IPS-11a (cell line): ENCODE measurements at regions not wholly inside any gene's neighbourhood (a gene's known extent, or its start where the extent isn't known, plus 50 kb on each side); places are given as distances from the start of the nearest gene placed in this dataset.

Source experiments
- H3K4me3 ChIP-seq: one replicate; pipeline ENCODE4 v1.5.1; 2013; ENCODE audit warnings: low read depth, low read length, control low read depth

DNA sequence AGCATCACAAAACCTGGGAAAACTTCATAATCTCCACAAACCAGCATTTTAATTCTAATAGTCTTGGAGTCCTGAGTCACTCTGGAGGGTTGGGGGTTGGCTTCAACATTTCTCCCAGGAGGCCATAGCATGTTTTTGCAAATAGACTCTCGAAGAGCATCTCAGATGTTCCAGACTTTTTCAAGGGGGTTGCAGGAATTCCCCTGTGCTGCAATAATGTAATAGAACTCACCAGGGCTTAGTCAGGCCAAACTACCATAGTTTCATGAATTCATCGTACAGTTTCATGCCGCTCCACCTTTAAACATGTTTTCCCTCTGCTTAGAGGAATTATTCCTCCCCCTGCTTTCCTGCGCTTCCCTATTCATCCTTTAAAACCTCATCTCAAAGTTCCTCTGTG lies 499.5 kb upstream of the KLF4 start:
- no peak overlapping the region for H3K4me3 ChIP-seq

DNA sequence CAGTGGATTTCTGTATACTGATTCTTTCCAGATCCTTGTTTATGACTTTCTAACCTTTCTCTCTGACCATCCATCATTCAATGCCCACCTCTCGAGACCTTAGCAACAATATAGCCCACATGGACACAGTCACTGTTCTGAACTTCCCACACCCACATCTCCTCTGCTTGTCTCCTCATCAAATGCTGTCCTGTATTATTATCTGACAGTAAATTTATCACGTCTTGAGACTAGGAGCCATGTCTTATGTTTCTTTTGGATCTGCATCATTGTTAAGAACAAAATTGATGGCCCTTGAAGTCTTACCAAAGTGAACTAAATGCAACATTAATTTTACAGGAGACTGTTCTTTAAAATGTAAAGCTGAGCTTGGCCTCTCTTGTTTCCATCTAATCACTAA lies 495.4 kb upstream of the KLF4 start:
- no peak overlapping the region for H3K4me3 ChIP-seq

DNA sequence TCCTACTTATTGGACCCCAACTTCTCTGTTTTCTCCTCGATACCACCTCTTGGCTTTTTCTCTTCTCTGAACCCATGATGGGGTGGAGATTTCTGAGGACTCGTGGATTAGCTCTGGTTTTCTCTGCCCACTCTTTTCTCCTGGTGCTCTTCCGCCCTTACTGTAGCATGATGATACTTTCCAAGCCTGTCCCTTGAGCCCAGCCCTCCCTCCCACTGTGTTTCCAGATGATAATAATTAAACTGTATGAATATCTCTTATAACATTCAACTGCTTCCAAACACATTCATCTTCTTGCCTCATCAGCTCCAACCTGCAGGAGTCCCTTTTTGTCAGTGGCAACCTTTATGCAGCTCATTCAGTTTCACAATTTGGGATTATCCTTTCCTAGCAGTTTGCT lies 494.2 kb upstream of the KLF4 start:
- H3K4me3 ChIP-seq = no peak overlapping the region

DNA sequence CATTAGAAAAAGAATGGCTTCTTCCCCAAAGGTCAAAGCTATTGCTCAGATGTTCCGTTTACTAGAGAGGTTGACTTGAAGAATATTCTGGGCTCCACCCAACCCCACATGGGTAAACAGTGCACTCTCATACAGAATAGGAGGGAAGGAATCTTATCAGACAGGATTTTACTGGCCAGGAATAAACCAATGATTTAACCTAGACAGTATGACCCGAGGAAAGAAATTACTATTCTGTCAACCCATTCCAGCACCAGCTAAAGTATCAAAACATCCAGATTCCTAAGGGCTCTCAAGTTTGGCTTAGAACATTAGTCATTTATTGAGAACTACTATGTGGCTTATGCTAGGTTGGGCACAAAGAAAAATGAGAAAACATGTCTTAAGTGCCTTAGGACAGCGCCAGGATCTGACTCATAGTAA lies 493.6 kb upstream of the KLF4 start:
- no peak overlapping the region for H3K4me3 ChIP-seq

DNA sequence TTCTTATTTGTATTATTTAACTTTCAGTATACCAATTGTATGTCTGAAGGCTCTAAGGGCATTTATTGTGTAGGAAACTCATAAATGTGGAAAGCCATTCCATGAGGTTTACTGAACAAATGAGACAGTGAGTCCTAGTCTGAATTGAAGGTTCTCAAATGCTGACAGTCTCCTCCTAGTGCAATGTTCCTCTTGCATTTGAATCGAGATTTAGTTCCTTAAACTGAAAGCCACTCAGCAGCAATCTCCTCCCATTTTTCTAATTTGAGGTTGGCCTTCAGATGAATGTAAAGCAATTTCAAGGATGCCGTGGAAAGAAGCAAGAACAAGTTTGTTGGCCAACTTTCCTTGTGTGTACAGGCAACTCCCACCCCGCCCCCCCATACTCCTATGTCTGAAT lies 493.2 kb upstream of the KLF4 start:
- H3K4me3 ChIP-seq = no peak overlapping the region

DNA sequence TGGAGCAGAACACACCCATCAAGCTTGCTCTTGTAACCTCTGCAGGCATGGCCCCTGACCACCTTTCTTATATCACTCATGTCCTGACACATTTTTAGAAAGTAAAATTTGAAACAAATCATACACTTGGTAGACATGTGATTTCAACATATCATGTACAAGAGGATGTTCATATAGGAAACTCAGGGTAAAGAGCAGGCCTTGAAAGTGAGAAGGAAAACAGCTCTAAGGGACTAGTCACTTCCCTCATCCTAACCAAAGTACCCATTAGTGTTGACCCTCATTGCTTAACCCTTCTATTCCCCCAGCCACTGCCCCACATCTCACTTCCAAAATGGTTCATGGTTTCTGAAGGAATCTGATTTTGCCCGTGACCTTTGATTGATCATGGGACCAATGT lies 492.4 kb upstream of the KLF4 start:
- no peak overlapping the region for H3K4me3 ChIP-seq

DNA sequence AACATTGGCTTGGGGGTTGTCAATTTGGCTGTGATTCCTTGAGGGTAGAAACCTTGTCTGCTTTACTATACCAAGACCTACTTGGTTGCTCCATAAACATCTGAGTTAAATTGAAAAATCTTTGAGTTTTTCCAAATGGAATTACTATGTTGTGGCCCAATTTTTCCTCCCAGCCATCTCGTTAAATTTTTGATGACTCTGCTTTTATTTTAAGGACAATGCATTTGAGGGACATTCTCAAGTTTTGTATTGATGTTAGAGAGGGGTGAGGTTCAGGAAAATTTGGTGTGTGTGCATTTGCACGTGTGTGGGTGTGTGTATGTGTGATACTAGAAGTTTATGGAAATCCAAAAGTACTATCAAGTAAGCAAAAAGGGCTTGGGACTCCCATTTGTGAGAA lies 491.4 kb upstream of the KLF4 start:
- no peak overlapping the region for H3K4me3 ChIP-seq

DNA sequence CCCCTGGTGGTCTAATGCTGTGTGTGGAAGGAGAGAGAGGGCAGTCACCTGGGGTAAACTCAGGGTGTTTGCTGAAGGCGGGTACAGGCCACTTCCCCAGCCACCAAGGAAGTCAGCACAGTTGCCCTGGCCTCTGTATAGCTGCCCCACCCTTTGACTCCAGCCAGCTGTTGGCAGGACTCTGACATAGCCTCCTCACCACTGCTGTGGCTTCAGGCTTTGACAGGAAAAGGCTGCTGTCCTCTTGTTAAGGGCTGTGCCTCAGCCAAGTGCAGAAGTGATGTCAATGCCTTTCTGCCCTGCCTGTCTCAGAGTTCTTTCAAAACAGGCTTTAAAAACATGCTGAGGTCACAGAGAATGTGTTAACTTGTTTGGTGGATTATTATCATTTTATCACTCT lies 487.2 kb upstream of the KLF4 start:
- H3K4me3 ChIP-seq = no peak overlapping the region

DNA sequence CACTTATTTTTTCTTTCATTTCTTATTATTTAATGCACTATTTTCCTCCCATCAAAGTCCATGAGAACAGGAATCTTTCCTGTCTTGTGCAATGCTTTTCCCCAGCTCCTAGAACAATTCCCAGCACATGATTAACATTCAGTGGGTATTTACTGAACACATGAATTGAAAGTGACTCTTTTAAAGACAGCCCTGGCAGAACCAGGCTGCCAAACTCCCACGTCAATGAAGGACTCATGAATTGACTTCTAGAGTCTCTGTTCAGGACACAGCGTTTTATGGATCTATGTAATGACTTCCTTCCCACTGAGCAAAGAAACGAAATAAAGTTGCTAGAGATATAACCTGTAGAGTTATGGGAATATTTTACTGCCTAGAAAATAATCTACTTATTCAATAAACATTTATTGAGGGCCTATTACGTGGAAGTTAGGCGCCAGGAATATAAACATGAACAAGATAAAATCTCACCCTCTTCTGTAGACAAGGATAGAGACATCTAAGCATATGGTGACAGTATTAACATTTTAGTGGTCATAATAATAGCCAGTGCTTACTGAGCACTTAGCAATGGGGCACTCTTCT lies 485.9 kb upstream of the KLF4 start:
- H3K4me3 ChIP-seq = no peak overlapping the region

DNA sequence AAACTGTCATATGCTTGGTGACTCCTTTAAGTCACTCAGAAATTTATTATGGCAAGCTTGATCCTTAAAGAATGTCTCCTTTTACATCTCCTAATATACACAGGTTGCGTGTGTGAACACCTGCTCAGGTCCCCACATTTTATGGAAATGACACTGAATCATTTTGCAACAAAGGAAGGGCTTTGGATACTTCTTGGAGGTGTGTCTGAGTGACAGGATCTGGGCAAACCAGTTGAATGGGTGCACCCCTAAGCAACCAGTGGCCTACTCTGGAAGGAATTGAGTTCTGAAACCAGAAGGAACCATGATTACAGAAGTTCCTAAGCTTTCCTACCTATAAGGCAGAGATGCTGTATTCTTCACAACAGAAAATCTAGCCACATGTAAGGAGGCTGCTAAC lies 483.9 kb upstream of the KLF4 start:
- H3K4me3 ChIP-seq = no peak overlapping the region

DNA sequence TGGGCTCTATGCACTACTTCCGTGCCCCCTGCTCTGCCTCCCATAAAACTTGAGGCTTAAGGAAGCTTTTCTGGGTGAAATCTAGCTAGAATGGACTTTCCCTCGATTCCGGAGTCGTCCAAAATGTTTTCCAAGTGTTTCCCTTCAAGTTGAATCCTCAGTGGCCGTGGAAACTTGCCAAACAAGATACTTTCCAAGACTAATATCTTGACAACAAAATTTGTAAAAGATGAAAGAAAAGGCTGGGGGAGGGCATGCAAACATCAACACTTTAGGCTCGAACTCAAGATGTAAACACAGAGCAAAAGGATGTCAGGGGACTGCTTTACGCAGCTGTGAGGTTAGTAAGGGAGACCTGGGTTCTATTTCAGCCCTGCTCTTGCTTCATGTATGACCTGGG lies 482.8 kb upstream of the KLF4 start:
- H3K4me3 ChIP-seq = no peak overlapping the region

DNA sequence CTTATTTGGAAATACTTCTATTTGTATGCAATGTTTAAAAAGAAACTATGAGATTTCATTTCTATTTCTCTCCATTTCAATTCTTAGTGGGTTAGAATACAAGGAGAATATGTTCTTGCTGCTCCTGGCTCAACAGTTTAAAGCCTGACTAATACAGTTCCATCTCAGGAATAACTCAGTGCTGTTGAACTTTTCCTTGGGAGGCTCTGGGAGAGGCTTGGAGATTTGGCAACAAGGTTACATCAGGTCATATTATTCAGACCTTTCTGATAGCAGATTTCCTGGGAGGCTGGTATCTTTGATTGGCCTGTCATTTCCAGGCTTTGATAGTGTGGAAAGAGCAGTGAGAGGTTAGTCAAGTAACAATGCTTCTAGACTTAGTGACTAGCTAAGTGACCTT lies 481.7 kb upstream of the KLF4 start:
- no peak overlapping the region for H3K4me3 ChIP-seq

DNA sequence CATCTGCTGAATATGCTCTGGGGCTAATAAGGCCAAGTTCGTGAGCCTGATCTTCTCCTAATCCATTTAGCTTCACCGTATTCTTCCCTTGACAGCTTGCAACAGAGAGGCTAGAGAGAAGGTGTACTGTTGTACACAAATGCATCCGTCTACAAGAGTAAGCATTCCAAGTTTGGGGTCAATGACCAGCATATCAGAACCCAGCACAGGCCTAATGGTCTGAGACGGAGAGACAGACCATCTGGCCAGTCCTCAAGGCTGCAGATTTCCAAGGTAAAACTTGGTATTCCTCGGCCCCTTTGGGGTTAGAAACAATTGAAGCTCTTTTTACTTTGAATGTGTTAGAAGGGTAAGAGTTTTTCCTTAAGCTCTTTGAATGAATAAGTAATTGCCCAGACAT lies 481.2 kb upstream of the KLF4 start:
- H3K4me3 ChIP-seq = no peak overlapping the region

DNA sequence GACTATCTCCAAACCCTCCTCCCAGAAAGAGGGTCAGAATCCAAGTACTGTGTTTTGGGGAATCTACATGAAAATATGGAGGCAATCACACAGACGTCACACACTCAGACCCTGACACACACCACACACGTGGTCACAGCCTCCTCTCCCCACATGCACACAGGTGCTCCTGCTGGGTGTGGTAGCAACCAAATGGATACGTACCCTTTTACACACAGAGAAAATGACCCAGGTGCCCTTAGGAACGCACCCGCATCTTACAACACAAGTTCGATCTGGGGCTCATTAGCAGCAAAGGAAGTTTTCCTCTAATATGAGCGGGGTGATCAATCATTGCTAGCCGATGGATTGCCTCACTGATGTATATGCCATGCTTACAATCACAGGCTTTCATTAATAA lies 480.2 kb upstream of the KLF4 start:
- no peak overlapping the region for H3K4me3 ChIP-seq

DNA sequence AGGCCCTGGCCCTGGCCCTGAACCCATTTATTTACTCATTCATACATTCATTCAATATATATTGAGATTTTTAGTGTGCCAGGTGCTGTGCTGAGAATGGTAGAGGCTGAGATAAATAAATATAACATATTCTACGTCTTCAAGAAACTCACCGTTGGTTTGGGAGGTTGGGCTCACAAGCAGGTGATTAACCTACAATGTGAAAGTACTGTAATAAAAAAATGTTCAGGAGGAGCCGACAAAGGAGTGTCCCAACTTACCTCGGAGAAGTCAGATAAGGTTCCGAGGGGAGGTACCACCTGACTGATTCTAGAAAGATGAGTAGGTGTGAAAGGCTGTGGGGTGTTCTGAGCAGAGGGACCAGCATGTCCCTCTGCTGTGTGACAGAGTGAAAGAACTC lies 479.6 kb upstream of the KLF4 start:
- H3K4me3 ChIP-seq = no peak overlapping the region

DNA sequence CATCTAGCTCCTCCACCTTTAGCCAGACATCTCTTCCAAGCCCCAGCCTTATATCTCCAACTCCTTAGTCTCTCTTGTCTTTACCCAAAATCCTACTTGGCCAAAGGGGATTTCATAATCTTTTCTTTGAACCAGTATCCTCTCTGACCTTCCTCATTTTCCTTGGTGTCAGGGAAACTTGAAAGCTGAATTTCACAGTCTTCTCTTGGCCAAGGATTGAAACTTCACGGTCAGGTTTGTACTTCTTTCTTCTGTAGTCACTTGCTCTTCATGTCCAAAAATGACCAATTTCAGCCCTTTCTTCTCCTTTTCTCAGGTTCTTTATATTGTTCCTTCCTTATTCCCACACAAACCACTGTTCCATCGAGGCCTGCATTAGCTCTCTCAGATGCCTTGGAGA lies 473.7 kb upstream of the KLF4 start:
- H3K4me3 ChIP-seq = no peak overlapping the region

DNA sequence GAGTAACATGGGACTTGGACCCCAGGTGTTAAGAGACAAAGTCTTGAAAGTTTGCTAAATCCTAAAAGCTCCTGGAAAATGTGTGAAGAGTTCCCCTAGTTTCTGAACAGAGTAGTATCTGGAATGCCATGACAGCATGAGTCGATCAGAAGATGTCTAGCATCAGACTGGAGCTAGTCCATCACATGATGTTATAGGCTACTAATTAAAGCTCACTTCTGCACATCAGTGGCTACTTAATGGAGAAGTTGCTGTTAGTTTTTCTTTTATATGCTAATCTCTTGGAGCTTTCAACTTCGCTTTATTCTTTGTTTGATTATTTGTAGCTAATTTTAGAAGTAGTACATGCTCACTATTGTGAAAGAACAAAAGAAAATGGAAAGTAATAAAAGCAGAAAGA lies 471.3 kb upstream of the KLF4 start:
- H3K4me3 ChIP-seq = no peak overlapping the region

DNA sequence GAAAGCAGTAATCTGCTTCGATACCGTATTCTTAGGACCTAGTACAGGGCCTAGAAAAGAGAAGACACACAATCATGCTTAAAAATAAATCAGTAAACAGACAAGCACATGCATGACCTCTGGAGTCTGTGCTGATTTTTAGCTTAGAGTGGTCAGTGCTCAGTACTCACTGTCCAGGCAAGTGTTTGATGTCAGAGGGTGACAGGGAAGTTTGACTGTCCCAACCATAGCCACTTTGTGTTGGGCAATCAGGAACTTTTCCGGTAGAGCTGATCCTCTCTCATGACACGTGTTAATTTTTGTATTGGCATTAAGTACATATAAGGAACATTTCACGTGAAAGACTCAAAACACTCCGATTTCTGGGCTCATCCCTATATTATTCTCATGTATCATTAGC lies 464.7 kb upstream of the KLF4 start:
- H3K4me3 ChIP-seq = no peak overlapping the region

DNA sequence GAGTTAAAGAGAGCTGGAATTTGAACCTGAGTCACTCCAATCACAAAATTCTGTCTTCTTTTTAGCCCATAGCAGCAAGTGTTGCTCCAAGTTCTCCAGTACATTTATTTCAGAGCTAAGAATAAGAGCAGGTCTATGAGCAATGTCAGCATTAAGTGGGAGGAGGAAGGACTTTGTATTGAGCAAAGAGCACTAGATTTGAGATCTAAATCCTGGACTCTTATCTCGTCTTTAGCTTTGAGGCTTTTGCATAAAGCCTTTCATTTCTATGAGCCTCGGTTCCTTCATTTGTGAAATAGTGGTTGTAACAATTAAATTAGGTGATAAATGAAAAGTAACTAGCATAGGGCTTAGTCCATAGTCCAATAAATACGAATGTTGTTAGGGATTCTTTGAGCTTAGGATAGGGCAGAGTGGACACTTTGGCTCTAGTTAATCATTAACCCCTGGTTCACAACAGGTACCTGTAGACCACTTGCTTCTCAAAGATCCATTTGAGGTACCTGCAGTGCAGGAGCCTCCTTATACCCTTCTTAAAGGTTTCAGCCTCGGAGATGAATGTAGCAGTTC lies 464.1 kb upstream of the KLF4 start:
- H3K4me3 ChIP-seq = no peak overlapping the region

DNA sequence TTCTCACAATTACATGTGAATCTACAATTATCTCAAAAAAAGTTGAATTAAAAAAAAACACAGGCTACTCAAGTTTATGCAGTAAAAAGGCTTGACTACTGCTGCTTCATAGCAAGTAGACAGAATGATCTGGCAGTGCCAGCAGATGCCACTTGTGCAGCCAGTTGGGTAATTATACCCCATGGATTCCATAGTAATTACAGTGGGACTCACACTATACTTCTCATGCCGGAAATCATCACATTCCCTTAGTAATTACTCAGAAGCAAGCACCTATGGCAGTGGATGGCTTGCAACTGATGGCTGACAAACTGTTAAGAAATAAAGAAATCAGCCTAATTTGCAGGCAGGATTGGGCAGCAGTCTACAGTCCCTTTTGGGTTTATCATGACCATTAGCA lies 463.2 kb upstream of the KLF4 start:
- H3K4me3 ChIP-seq = no peak overlapping the region

DNA sequence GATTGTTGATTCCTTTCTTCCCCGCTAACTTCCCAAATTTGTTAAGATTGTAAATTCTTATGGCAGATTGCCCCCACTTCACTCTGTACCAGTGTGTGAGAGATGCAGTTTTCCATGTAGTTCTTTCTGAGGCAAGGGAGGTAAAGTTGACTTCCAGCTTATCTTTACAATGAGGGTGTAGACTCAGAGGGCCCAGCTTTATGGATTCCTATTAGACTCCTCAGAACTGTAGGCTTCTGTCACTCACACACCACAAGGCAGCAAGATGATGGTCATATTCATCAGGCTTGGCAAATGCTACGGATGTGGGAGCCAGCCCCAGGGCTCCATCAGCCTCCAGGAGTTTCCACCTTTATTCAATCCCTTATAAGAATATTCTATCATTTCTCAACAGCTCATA lies 461.9 kb upstream of the KLF4 start:
- H3K4me3 ChIP-seq = no peak overlapping the region

DNA sequence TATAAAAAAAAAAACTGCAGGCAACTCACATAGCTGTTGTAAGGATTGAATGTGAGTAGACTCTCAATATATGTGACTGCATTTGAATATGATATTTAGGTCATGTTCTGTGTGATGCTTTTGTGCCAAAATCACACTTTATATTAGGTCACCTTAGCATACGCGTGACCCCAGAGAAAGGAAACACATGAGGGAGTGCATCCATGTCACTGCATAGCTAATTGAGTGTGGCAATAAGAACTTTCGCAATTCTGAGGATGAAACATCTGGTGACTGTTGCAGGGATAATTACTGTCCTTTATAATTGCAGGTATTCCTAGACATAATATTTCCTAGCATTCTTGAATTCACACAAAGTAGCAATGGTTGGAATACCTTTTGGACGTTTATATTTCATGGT lies 459.5 kb upstream of the KLF4 start:
- H3K4me3 ChIP-seq = no peak overlapping the region

DNA sequence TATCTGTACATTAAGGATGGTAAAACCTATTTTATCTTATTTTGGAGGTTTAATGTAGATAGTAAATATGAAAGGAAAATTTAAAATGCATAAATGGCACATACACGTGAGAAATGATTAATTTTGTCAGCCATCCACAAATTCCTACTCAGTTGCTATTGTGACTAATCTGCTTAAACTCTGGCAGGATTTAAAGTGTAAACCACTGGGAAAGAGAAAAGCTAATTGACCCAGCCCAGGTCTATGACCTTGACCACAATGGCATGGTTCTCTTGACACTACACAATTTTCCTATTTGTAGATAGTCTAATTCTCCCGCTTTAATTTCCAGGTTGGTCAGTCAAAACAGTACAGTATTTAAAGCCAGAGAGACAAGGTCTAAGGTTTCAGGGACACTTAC lies 459.0 kb upstream of the KLF4 start:
- H3K4me3 ChIP-seq = no peak overlapping the region

DNA sequence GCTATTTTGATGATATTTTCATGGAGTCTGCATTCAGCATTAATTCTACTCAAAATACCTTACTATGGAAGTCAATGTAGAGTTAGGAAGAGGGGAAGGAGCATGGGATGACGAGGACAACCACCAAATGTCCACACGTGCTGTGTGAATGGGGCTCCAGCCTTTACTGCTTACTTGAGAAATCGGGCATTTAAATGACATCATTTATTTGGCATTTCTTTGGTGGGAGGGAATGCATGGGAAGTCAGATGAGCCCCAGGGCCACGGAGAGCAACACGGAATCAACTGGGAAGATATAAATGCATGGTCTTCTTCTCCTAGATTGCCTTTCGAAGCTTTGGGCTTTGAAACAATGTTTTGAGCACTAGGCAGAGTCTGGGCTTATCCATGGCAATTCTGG lies 458.5 kb upstream of the KLF4 start:
- H3K4me3 ChIP-seq = no peak overlapping the region
